ENCODE measurements at regions not wholly inside any gene's neighbourhood (a gene's known extent, or its start where the extent isn't known, plus 50 kb on each side); places are given as distances from the start of the nearest gene placed in this dataset.

- H3K27ac ChIP-seq, result peak overlapping the region in 2 of 4 donors; percentile 1 to 8
- TF ChIP-seq CTCF (IDR thresholded peaks at IDR 0.05) (no peak), POLR2A (IDR thresholded peaks at IDR 0.05) (no peak)
Measured at GRCh38 chr1:234841281-234841680, 231.3 kb upstream of the IRF2BP2 start.

GRCh38 chr1:234840843-234841242, 230.9 kb upstream of the IRF2BP2 start:
- Histone ChIP-seq H3K4me3 (no peak overlapping the region), H3K9me3 (no peaks in the 10 kb centered on the region), H3K4me1 (peaks cover 0 to 12% (median 9%) of the 10 kb centered on the region in 4 donors), H3K27ac (no peak overlapping the region), H3K36me3 (no peaks in the 10 kb centered on the region), H3K27me3 (no peaks in the 10 kb centered on the region)
- TF ChIP-seq CTCF (IDR thresholded peaks at IDR 0.05), result no peak
- no peak for DNase-seq

More at GRCh38 chr1:234841281-234841680, 231.3 kb upstream of the IRF2BP2 start:
- Histone ChIP-seq H3K4me3 (no peak overlapping the region), H3K36me3 (no peaks in the 10 kb centered on the region), H3K4me1 (peaks cover 0 to 12% (median 9%) of the 10 kb centered on the region in 4 donors), H3K9me3 (no peaks in the 10 kb centered on the region), H3K27me3 (no peaks in the 10 kb centered on the region)
- DNase-seq, result no peak

- no peaks in the 10 kb centered on the region for H3K27me3 ChIP-seq
- TF ChIP-seq POLR2A (IDR thresholded peaks at IDR 0.05), result no peak
- TF ChIP-seq CTCF (IDR thresholded peaks at IDR 0.05), result no peak
- peaks cover 0 to 12% (median 9%) of the 10 kb centered on the region in 4 donors for H3K4me1 ChIP-seq
- H3K36me3 ChIP-seq, result no peaks in the 10 kb centered on the region
- no peak overlapping the region for H3K4me3 ChIP-seq
- H3K27ac ChIP-seq, result no peak overlapping the region
- DNase-seq, result no peak
- H3K9me3 ChIP-seq, result no peaks in the 10 kb centered on the region
Measured at GRCh38 chr1:234840253-234840652, 230.3 kb upstream of the IRF2BP2 start.

- H3K27ac ChIP-seq, result no peak overlapping the region
- H3K4me3 ChIP-seq, result no peak overlapping the region
- TF ChIP-seq POLR2A (IDR thresholded peaks at IDR 0.05) (no peak), CTCF (IDR thresholded peaks at IDR 0.05) (no peak)
- DNase-seq, result no peak
- no peaks in the 10 kb centered on the region for H3K27me3 ChIP-seq
- H3K9me3 ChIP-seq, result no peaks in the 10 kb centered on the region
- H3K4me1 ChIP-seq, result peaks cover 0 to 12% (median 9%) of the 10 kb centered on the region in 4 donors
- no peaks in the 10 kb centered on the region for H3K36me3 ChIP-seq
Measured at GRCh38 chr1:234839663-234840062, 229.7 kb upstream of the IRF2BP2 start.

- Histone ChIP-seq H3K9me3 (no peaks in the 10 kb centered on the region), H3K4me3 (no peak overlapping the region), H3K36me3 (no peaks in the 10 kb centered on the region), H3K27ac (no peak overlapping the region), H3K27me3 (no peaks in the 10 kb centered on the region), H3K4me1 (peaks cover 0 to 12% (median 9%) of the 10 kb centered on the region in 4 donors)
- DNase-seq, result no peak
- TF ChIP-seq CTCF (IDR thresholded peaks at IDR 0.05) (no peak), POLR2A (IDR thresholded peaks at IDR 0.05) (no peak)
Measured at GRCh38 chr1:234838820-234839219, 228.8 kb upstream of the IRF2BP2 start.

- Histone ChIP-seq H3K36me3 (no peaks in the 10 kb centered on the region), H3K9me3 (no peaks in the 10 kb centered on the region), H3K27ac (no peak overlapping the region), H3K27me3 (no peaks in the 10 kb centered on the region), H3K4me3 (no peak overlapping the region), H3K4me1 (peaks cover 0 to 10% (median 7%) of the 10 kb centered on the region in 4 donors)
- TF ChIP-seq CTCF (IDR thresholded peaks at IDR 0.05) (no peak), POLR2A (IDR thresholded peaks at IDR 0.05) (no peak)
- DNase-seq, result no peak
Measured at GRCh38 chr1:234838182-234838581, 228.2 kb upstream of the IRF2BP2 start.
